ENCODE measurements at regions not wholly inside any gene's neighbourhood (a gene's known extent, or its start where the extent isn't known, plus 50 kb on each side); places are given as distances from the start of the nearest gene placed in this dataset.

GRCh38 chr17:79506150-79506870 lies 104.5 kb downstream of the RBFOX3 start:
- no peak for DNase-seq
- Histone ChIP-seq H3K4me3 (no peak overlapping the region), H3K4me1 (no peaks in the 10 kb centered on the region), H3K27me3 (peaks cover 49% of the 10 kb centered on the region), H3K9me3 (replicated peaks) (no peaks in the 10 kb centered on the region; the same call in 1 of the 2 replicates), H3K27ac (no peak overlapping the region), H3K36me3 (no peaks in the 10 kb centered on the region)

GRCh38 chr17:79505199-79505598 lies 105.7 kb downstream of the RBFOX3 start:
- H3K4me3 ChIP-seq: no peak overlapping the region
- H3K27me3 ChIP-seq: peaks cover 42% of the 10 kb centered on the region
- no peaks in the 10 kb centered on the region for H3K4me1 ChIP-seq
- DNase-seq: no peak
- no peak overlapping the region for H3K27ac ChIP-seq
- no peaks in the 10 kb centered on the region for H3K9me3 ChIP-seq (replicated peaks)
- H3K36me3 ChIP-seq: no peaks in the 10 kb centered on the region

DNA sequence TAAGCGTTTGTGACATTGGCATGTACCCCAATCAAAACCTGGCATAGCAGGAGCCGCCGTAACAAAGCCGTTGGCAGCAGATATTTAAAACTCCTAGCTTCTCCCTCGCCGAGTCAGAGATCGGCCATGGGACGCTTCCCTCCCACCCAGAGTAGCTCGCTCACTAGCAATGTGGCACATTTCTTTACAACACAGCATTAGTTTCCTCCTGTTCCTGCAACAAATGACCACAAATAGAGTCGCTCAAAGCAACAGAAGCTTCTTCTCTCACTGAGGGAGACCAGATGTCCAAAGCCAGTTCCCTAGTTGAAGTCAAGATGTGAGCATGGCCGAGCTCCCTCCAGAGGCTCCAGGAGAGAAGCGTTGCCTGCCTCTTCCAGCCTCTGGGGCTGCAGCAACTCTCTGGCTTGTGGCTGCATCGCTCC lies 106.7 kb downstream of the RBFOX3 start:
- Histone ChIP-seq H3K9me3 (replicated peaks) (no peaks in the 10 kb centered on the region), H3K27me3 (peaks cover 39% of the 10 kb centered on the region), H3K27ac (no peak overlapping the region), H3K4me1 (no peaks in the 10 kb centered on the region), H3K36me3 (no peaks in the 10 kb centered on the region), H3K4me3 (no peak overlapping the region)
- no peak for DNase-seq

- Histone ChIP-seq H3K27me3 (peaks cover 39% of the 10 kb centered on the region), H3K4me3 (no peak overlapping the region), H3K9me3 (replicated peaks) (no peaks in the 10 kb centered on the region), H3K27ac (no peak overlapping the region), H3K36me3 (no peaks in the 10 kb centered on the region), H3K4me1 (no peaks in the 10 kb centered on the region)
- no peak for DNase-seq
Measured at GRCh38 chr17:79503126-79503839, 107.6 kb downstream of the RBFOX3 start.

GRCh38 chr17:79501910-79502309 lies 108.9 kb downstream of the RBFOX3 start:
- Histone ChIP-seq H3K4me3 (no peak overlapping the region), H3K9me3 (replicated peaks) (no peaks in the 10 kb centered on the region), H3K36me3 (no peaks in the 10 kb centered on the region), H3K27me3 (peaks cover 32% of the 10 kb centered on the region), H3K27ac (no peak overlapping the region), H3K4me1 (no peaks in the 10 kb centered on the region)
- DNase-seq: no peak

DNA sequence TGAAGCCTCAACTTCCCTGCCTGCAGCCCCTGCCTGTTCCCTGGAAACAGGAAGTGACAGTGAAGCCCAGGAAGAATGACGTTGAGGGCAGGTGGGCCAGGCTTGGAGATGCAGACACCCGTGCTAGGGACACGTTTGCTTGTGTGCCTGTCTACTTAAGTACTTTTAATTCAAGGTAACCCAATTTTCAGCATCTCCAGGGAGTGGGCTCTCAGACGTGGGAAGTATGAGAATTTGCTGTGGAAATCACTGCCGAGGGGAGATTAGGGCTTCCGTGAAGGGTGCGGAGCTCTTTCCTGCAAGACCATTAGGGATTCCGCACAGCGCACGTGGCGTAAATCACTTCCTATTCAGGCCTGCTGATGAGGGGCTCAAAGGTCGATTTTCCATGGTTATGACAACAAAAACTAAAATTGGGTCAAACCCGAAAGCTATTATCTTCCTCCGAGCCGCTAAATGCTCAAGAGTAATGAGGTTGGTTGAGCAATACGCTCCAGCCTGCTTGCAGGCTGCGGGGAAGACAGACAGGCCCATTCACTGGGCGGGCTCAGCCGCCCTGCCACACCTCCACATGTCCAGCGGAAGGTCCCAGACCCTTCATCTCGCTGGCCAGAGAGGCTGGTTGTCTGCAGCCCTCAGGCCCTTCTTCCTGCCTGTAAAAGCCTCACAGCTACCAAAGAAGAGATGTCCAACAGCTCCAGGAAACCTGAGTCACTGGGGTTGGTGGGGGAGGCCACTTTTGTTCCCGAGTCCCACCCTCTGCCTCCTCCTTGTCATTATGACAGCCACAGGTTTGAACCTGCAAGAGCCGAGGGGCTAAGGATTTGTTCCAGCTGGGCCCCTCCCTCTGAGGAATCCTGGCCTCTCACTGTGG lies 109.9 kb downstream of the RBFOX3 start:
- no peaks in the 10 kb centered on the region for H3K36me3 ChIP-seq
- H3K27me3 ChIP-seq: peaks cover 30% of the 10 kb centered on the region
- no peak for DNase-seq
- H3K4me1 ChIP-seq: no peaks in the 10 kb centered on the region
- no peak overlapping the region for H3K4me3 ChIP-seq
- no peak overlapping the region for H3K27ac ChIP-seq
- H3K9me3 ChIP-seq (replicated peaks): no peaks in the 10 kb centered on the region

DNA sequence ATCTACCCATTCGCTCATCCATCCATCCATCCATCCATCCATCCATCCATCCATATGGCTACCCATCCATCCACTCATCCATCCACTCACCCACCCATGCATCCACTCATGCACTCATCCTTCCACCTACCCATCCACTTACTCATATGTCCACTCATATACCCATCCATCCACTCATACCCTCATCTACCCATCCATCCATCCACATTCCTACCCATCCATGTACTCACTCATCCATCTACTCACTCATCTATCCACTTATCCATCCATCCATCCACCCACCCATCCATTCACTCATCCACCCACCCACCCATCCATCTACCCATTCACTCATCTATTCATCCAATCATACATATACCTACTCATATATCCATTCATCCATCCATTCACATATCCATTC lies 112.0 kb downstream of the RBFOX3 start:
- no peak for DNase-seq
- H3K9me3 ChIP-seq (replicated peaks): no peaks in the 10 kb centered on the region
- no peak overlapping the region for H3K27ac ChIP-seq
- H3K4me1 ChIP-seq: no peaks in the 10 kb centered on the region
- no peaks in the 10 kb centered on the region for H3K36me3 ChIP-seq
- H3K4me3 ChIP-seq: no peak overlapping the region
- peaks cover 17% of the 10 kb centered on the region for H3K27me3 ChIP-seq

DNA sequence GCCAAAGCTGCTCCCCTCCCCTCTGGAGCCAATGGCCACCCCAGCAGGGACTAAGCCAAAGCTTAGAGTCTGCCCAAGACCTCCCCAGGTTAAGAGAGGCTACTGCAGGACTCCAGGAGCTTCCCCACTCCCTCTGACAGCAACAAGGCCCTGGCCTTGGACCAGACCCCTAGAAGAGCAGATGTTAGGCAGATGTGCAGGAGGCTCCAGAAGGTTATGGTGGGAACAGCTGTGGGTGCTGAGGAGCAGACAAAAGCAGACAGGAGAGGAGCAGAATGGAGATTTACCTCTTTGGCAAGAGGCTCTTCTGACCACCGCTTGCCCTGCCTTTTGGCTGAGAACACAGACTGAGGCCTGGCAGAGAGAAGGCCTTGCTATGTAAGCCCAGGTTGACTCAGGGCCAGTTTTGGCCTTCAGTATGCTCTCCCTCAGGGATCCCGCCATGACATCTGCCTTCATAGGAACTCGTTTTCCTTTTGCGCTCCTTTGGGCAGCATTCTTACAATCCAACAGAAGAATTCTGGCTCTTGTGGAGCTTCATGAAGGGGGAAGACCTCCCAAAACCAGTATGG lies 113.0 kb downstream of the RBFOX3 start:
- peaks cover 9% of the 10 kb centered on the region for H3K27me3 ChIP-seq
- no peak overlapping the region for H3K27ac ChIP-seq
- H3K9me3 ChIP-seq (replicated peaks): no peaks in the 10 kb centered on the region
- H3K36me3 ChIP-seq: no peaks in the 10 kb centered on the region
- no peak overlapping the region for H3K4me3 ChIP-seq
- no peaks in the 10 kb centered on the region for H3K4me1 ChIP-seq
- no peak for DNase-seq

GRCh38 chr17:79496422-79497005 lies 114.3 kb downstream of the RBFOX3 start:
- Histone ChIP-seq H3K4me3 (no peak overlapping the region), H3K36me3 (no peaks in the 10 kb centered on the region), H3K4me1 (no peaks in the 10 kb centered on the region), H3K9me3 (replicated peaks) (no peaks in the 10 kb centered on the region), H3K27ac (no peak overlapping the region), H3K27me3 (peaks cover 3% of the 10 kb centered on the region; the same call in 1 of the 2 replicates)
- no peak for DNase-seq

DNA sequence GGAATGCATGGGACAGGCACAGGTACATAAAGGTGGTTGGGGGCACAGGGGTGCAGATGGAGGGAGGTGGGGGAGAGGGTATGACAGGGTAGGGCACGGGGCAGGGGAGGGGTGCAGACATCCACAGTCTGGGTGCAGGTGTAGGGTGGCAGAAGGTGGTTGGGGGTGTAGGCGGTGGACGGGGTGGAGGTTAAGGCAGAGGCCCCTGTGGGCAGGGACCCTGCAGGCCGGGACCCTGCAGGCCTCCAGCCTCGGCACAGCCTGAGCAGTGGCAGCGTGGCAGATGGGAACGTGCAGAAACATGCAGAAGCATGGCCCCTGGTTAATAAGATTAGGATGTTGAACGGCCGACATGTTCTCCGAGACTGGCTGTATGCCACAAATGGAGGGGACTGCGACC lies 115.2 kb downstream of the RBFOX3 start:
- H3K4me1 ChIP-seq: no peaks in the 10 kb centered on the region

GRCh38 chr17:79491006-79491405 lies 119.8 kb downstream of the RBFOX3 start:
- DNase-seq: no peak
- Histone ChIP-seq H3K36me3 (no peaks in the 10 kb centered on the region), H3K4me3 (no peak overlapping the region), H3K9me3 (replicated peaks) (no peaks in the 10 kb centered on the region), H3K4me1 (no peaks in the 10 kb centered on the region), H3K27me3 (peaks cover 44% of the 10 kb centered on the region), H3K27ac (no peak overlapping the region)

More for the DNA sequence above, 115.2 kb downstream of the RBFOX3 start:
- DNase-seq: no peak
- Histone ChIP-seq H3K27ac (no peak overlapping the region), H3K27me3 (peaks cover 7% of the 10 kb centered on the region; the same call in 1 of the 2 replicates), H3K4me3 (no peak overlapping the region), H3K36me3 (no peaks in the 10 kb centered on the region), H3K9me3 (replicated peaks) (no peaks in the 10 kb centered on the region)

GRCh38 chr17:79490530-79490929 lies 120.3 kb downstream of the RBFOX3 start:
- DNase-seq: no peak
- H3K36me3 ChIP-seq: no peaks in the 10 kb centered on the region
- H3K4me1 ChIP-seq: no peaks in the 10 kb centered on the region
- no peak overlapping the region for H3K4me3 ChIP-seq
- H3K9me3 ChIP-seq (replicated peaks): no peaks in the 10 kb centered on the region
- H3K27ac ChIP-seq: no peak overlapping the region
- peaks cover 49% of the 10 kb centered on the region for H3K27me3 ChIP-seq

- Histone ChIP-seq H3K36me3 (no peaks in the 10 kb centered on the region), H3K4me3 (no peak overlapping the region), H3K9me3 (replicated peaks) (no peaks in the 10 kb centered on the region), H3K4me1 (no peaks in the 10 kb centered on the region), H3K27ac (no peak overlapping the region), H3K27me3 (peaks cover 68% of the 10 kb centered on the region)
- DNase-seq: no peak
Measured at GRCh38 chr17:79487149-79487548, 123.7 kb downstream of the RBFOX3 start.

GRCh38 chr17:79485991-79486390 lies 124.9 kb downstream of the RBFOX3 start:
- peaks cover 70% of the 10 kb centered on the region for H3K27me3 ChIP-seq
- no peak for DNase-seq
- no peaks in the 10 kb centered on the region for H3K4me1 ChIP-seq
- no peaks in the 10 kb centered on the region for H3K9me3 ChIP-seq (replicated peaks)
- H3K36me3 ChIP-seq: no peaks in the 10 kb centered on the region
- no peak overlapping the region for H3K4me3 ChIP-seq
- no peak overlapping the region for H3K27ac ChIP-seq
